BLaER1 (cell line): ENCODE measurements at regions not wholly inside any gene's neighbourhood (a gene's known extent, or its start where the extent isn't known, plus 50 kb on each side); places are given as distances from the start of the nearest gene placed in this dataset.

ENCODE experiments used
- H3K27ac ChIP-seq: shearing (Covaris generic); formaldehyde crosslinking; 2 replicates; pipeline ENCODE4 v1.8.1; 2022
- H3K27me3 ChIP-seq: shearing (Covaris generic); formaldehyde crosslinking; 2 replicates; pipeline ENCODE4 v1.8.1; 2022
- H3K36me3 ChIP-seq: shearing (Covaris generic); formaldehyde crosslinking; 2 replicates; pipeline ENCODE4 v1.8.1; 2022
- H3K4me1 ChIP-seq: shearing (Covaris generic); formaldehyde crosslinking; 2 replicates; pipeline ENCODE4 v1.8.1; 2022
- H3K4me2 ChIP-seq: shearing (Covaris generic); formaldehyde crosslinking; 2 replicates; pipeline ENCODE4 v1.8.1; 2022
- H3K4me3 ChIP-seq: shearing (Covaris generic); formaldehyde crosslinking; 2 replicates; pipeline ENCODE4 v1.8.1; 2022
- H3K9ac ChIP-seq: shearing (Covaris generic); formaldehyde crosslinking; 2 replicates; pipeline ENCODE4 v1.8.1; 2022
- H3K9me3 ChIP-seq: shearing (Covaris generic); formaldehyde crosslinking; 2 replicates; pipeline ENCODE4 v1.8.1; 2022
- H4K20me1 ChIP-seq: shearing (Covaris generic); formaldehyde crosslinking; 2 replicates; pipeline ENCODE4 v1.8.1; 2022
- Cebpa-rat ChIP-seq: shearing (Covaris generic); IDR thresholded peaks from 2 replicates; pipeline ENCODE4 v1.8.1; 2022

DNA sequence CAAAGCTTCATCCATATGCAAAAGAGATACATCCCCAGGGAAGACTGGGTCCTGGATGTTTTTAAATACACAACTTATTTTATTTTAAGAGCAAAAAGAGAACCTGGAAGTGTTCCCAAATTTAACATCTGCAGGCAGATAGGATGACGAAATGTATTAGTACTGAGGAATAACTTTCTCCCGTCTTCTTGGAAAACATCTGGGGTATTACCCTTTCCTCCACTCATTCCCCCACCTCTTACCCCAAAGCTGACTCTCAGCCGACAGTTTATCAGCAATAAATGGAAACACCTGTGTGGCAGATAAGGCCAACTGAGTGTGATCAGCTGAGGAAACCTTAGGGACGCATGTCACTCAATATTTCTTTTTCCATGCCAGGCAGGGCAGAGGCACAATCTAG is 435.6 kb upstream of the NPVF start:
- no peak for TF ChIP-seq Cebpa-rat
- Histone ChIP-seq H3K27ac (no peak overlapping the region), H3K4me3 (no peak overlapping the region), H4K20me1 (no peaks in the 10 kb centered on the region), H3K36me3 (no peaks in the 10 kb centered on the region), H3K27me3 (no peaks in the 10 kb centered on the region), H3K4me1 (no peaks in the 10 kb centered on the region), H3K9ac (no peak overlapping the region), H3K4me2 (no peak overlapping the region), H3K9me3 (no peaks in the 10 kb centered on the region)

DNA sequence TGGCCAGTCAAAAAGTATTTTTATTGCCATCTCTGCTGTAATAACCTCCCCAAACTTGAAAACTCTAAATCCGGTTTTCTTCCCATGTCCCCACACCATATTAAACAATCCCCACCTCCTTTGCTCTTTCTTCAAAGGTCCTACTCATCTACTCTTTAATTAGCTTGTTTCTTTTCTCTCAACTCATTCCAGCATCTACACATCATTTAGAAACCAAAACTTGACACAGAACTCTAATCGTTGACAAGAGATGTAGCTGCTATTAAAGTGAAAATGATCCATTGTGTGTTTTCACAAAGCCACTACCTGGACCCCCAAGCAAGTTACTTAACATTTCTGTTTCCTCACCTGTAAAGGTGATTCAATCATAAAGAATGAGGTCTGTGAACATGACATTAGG is 436.3 kb upstream of the NPVF start:
- H3K9ac ChIP-seq: no peak overlapping the region
- no peaks in the 10 kb centered on the region for H3K36me3 ChIP-seq
- H3K9me3 ChIP-seq: no peaks in the 10 kb centered on the region
- no peak overlapping the region for H3K4me3 ChIP-seq
- H3K27me3 ChIP-seq: no peaks in the 10 kb centered on the region
- H3K27ac ChIP-seq: no peak overlapping the region
- no peaks in the 10 kb centered on the region for H3K4me1 ChIP-seq
- H4K20me1 ChIP-seq: no peaks in the 10 kb centered on the region
- H3K4me2 ChIP-seq: no peak overlapping the region
- TF ChIP-seq Cebpa-rat: no peak

DNA sequence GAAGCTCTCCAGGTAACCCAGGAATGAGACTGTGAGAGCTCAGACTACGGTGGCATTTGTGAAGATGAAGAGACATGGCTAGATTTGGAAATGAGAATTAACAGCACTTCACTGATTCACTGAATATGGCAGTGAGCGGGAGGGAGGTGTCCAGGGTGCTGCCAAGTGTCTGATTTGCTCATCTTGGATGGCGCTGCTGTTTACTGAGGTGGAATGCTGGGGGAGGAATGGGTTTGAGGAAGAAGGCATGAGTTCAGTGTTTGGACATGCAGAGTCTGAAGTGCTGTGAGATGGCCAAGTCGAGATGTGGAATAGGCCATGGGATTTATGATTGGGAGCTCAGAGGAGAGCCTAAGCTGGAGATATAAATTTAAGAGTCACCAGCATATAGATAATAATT is 437.1 kb upstream of the NPVF start:
- no peak overlapping the region for H3K4me3 ChIP-seq
- no peaks in the 10 kb centered on the region for H3K36me3 ChIP-seq
- no peak overlapping the region for H3K27ac ChIP-seq
- H3K27me3 ChIP-seq: no peaks in the 10 kb centered on the region
- no peaks in the 10 kb centered on the region for H3K4me1 ChIP-seq
- TF ChIP-seq Cebpa-rat: no peak
- H3K9me3 ChIP-seq: no peaks in the 10 kb centered on the region
- H3K9ac ChIP-seq: no peak overlapping the region
- H3K4me2 ChIP-seq: no peak overlapping the region
- H4K20me1 ChIP-seq: no peaks in the 10 kb centered on the region

DNA sequence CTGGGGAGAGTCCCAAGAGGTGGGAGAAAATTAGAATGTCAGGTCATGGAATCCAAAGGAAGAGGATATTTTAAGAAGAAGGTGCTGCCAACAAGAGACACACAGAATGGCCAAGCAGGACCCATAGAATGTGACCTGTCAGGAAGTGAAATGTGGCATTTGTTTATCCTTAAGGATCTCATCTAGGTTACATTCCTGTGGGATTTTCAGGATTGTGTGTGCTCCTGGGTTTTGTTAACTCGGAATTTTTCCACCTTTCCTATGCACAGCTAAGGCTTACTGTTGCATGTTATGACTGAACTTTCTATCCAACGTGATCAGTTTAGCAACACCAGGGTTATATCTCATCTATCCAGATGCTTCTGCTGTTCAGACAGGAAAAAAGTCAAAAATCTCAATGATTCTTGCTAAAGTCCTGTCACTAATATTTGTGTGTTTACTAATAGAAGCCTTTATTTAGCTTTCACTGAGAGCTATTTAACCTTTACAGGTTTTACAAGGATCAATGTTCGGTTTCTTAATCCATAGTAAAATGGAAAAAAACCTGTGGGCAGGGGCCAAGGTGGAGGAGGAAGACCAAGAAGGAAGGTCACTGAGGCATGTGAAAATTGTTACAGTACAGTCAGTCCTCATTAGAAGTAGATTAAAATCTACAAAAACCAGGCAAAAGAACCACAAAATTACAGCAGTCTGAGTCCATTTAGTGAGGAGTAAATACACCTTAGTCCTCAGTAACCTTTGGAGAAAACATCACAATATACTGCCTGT is 437.8 kb upstream of the NPVF start:
- Histone ChIP-seq H3K27ac (no peak overlapping the region), H4K20me1 (no peaks in the 10 kb centered on the region), H3K27me3 (no peaks in the 10 kb centered on the region), H3K4me2 (no peak overlapping the region), H3K36me3 (no peaks in the 10 kb centered on the region), H3K9me3 (no peaks in the 10 kb centered on the region), H3K9ac (no peak overlapping the region), H3K4me1 (no peaks in the 10 kb centered on the region), H3K4me3 (no peak overlapping the region)
- TF ChIP-seq Cebpa-rat: no peak

DNA sequence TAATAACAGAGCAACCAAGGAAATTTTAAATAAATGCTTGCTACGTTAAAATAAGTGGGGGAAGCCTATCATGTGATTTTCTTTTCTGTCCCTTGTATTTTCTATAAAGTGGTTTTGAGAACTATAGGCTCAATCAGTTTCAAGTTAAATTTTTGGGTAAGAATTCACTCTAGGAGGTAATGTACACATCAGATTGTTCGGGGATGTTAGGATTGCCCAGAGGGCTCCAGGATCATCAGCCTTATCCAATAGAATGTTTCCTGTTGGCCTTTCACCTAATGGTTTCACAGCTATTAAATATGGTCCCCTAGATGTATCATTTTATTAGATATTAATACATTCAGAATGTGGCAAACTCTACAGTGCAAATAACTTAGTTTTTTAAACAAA is 438.4 kb upstream of the NPVF start:
- Histone ChIP-seq H3K36me3 (no peaks in the 10 kb centered on the region), H3K4me3 (no peak overlapping the region), H3K27me3 (no peaks in the 10 kb centered on the region), H4K20me1 (no peaks in the 10 kb centered on the region), H3K27ac (no peak overlapping the region), H3K9me3 (no peaks in the 10 kb centered on the region), H3K4me2 (no peak overlapping the region), H3K9ac (no peak overlapping the region), H3K4me1 (no peaks in the 10 kb centered on the region)
- TF ChIP-seq Cebpa-rat: no peak

DNA sequence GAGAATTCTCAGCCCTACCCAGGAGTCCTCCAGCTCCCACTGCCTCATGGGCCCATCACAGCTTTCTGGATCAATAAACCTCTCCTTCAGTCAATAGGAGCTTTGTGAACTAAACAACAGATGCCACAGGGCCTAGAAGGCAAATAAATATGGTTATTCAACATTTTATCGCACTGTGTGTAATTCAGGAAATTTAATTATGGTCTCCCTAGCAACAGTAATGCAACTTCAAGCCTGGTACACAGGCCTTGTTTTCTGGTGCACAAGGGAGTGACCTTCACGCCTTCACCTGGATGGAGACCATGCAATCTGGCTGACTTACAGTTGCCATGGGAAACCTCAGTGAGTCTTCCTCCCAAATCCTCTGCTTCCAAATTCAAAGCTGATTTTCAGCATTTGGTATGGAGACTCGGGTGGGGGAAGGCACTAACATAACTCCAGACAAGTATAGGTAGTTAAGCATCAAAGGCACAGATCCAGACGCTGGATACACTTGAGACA is 441.0 kb upstream of the NPVF start:
- Histone ChIP-seq H3K4me3 (no peak overlapping the region), H3K36me3 (no peaks in the 10 kb centered on the region), H3K4me1 (no peaks in the 10 kb centered on the region), H3K9me3 (no peaks in the 10 kb centered on the region), H3K4me2 (no peak overlapping the region), H3K9ac (no peak overlapping the region), H3K27me3 (no peaks in the 10 kb centered on the region), H4K20me1 (no peaks in the 10 kb centered on the region), H3K27ac (no peak overlapping the region)
- TF ChIP-seq Cebpa-rat: no peak

DNA sequence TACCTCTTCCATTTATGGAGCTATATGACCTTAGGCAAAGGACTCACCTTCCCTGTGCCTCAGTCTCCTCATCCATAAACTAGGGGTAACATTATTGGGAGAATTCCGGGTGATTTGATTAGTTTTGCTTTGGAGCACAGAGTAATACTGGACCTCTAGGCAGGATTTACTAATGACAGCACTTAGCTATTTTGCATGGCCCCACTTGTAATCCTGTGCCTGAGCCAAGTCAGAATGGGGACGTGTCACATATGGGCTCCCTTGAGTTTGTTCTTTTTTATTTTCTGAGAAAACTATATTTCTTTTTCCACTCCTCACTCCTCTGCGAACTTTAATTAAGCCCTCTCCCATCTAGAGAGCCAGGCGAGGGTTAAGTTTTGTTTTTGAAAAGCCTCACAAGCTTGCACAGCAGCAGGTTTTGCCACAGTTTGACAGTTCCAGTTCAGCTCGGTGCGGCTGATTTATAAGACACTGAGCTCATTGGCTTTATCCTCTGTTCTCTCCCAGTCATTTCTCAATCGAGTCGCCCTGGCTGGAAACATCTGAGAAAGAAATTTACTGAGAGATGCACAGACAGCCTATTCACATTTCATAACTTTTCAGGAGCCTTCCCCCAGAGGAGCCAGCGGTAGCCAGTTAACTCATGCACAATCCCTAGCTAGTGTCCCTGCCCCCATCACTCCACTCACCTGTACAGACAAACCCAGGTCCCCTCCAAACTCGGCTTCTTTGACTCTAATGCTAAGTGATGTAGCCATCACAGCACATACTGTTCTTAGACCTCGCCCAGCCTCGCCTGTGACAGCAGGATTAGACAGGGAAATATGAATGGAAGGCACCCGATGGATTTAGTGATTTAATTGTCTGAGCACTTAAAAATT is 441.9 kb upstream of the NPVF start:
- H3K4me1 ChIP-seq: no peaks in the 10 kb centered on the region
- H3K27ac ChIP-seq: no peak overlapping the region
- H3K9ac ChIP-seq: no peak overlapping the region
- H3K27me3 ChIP-seq: no peaks in the 10 kb centered on the region
- no peaks in the 10 kb centered on the region for H4K20me1 ChIP-seq
- no peak for TF ChIP-seq Cebpa-rat
- H3K36me3 ChIP-seq: no peaks in the 10 kb centered on the region
- H3K4me3 ChIP-seq: no peak overlapping the region
- H3K4me2 ChIP-seq: no peak overlapping the region
- H3K9me3 ChIP-seq: no peaks in the 10 kb centered on the region

DNA sequence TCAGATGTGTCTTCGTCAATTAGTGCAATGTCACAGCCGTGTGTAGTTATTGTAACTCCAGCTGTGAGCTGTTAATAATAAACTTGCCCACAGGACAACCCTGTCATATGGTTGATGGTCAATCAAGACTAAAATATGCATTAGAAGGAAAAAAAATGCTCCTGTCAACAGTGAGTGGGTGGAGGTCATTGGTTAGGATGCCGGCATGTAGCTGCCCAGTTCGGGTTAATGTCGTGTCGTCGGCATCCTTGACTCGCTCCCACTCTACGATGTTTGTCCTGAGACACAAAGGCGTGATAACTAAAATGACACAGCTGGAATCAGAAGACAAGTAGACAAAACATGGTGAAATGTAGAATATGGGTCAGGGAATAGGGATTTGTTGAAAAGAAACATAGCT is 442.8 kb upstream of the NPVF start:
- Histone ChIP-seq H3K27me3 (no peaks in the 10 kb centered on the region), H3K4me2 (no peak overlapping the region), H3K4me1 (no peaks in the 10 kb centered on the region), H3K9me3 (no peaks in the 10 kb centered on the region), H3K9ac (no peak overlapping the region), H3K36me3 (no peaks in the 10 kb centered on the region), H3K27ac (no peak overlapping the region), H4K20me1 (no peaks in the 10 kb centered on the region), H3K4me3 (no peak overlapping the region)
- no peak for TF ChIP-seq Cebpa-rat

DNA sequence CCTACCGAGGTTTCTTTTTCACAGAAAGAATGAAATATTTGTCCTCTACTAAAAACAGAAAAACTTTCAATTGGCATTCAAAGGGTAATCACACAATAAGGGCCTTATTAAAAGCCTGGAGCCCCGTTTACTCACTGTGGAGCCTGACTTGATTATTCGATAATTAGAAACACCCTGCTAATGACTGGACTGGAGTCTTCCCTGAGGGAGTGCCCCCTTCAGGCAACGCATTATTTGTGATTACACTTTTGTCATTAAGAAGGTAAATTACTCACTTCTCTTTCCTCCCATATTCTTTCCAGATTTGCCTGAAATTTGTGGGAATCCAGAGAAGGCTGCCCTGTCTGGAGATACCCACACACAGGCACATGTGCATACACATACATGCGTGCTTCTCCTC is 444.2 kb upstream of the NPVF start:
- Histone ChIP-seq H3K4me1 (no peaks in the 10 kb centered on the region), H3K9ac (no peak overlapping the region), H3K27me3 (no peaks in the 10 kb centered on the region), H3K27ac (no peak overlapping the region), H3K36me3 (no peaks in the 10 kb centered on the region), H4K20me1 (no peaks in the 10 kb centered on the region), H3K4me3 (no peak overlapping the region), H3K4me2 (no peak overlapping the region), H3K9me3 (no peaks in the 10 kb centered on the region)
- no peak for TF ChIP-seq Cebpa-rat

DNA sequence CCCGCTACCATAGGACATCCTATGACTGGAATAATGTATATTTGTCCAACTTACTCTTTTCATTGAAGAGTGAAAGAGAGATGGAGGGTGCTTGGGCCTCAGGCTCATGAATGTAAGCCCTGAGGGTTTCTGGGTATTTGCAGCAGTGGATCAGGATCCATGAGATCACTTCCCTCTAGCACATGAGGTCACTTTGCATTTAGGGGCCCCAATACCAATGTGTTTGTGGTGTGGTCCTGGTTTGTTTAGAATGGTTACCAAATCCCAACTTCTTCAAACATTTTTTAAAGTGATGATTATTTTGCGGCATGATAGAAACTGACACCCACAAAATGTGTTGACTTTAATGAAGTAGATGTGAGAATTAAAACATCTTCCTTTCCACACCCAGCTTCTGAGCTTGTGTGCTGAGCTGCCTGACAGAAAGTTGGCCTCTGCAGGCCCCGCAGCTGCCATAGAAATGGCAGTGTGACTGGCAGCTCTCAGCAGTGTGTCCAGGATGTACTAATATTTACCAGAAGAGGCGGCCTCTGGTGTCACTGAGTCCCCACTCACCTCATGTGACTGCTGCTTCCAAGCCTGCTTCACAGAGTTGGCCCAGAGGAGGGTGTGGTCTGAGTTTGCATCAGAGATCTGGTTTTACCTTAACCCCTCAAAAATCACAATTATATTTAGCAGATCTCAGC is 447.6 kb upstream of the NPVF start:
- H3K4me3 ChIP-seq: no peak overlapping the region
- no peaks in the 10 kb centered on the region for H3K4me1 ChIP-seq
- no peaks in the 10 kb centered on the region for H3K36me3 ChIP-seq
- H3K4me2 ChIP-seq: no peak overlapping the region
- TF ChIP-seq Cebpa-rat: no peak
- no peaks in the 10 kb centered on the region for H3K27me3 ChIP-seq
- H4K20me1 ChIP-seq: no peaks in the 10 kb centered on the region
- H3K9me3 ChIP-seq: no peaks in the 10 kb centered on the region
- H3K9ac ChIP-seq: no peak overlapping the region
- no peak overlapping the region for H3K27ac ChIP-seq
